ENCODE measurements at regions not wholly inside any gene's neighbourhood (a gene's known extent, or its start where the extent isn't known, plus 50 kb on each side); places are given as distances from the start of the nearest gene placed in this dataset.

GRCh38 chr20:63098195-63098810, 91.5 kb upstream of the BHLHE23 start:
- TF ChIP-seq CTCF (IDR thresholded peaks at IDR 0.05; ENCODE audit: low read length, missing control alignments), result no peak
- H3K4me3 ChIP-seq (replicated peaks; ENCODE audit: low read depth, low read length), result no peak overlapping the region

GRCh38 chr20:63097336-63097831, 90.6 kb upstream of the BHLHE23 start:
- TF ChIP-seq CTCF (IDR thresholded peaks at IDR 0.05; ENCODE audit: low read length, missing control alignments), result no peak
- no peak overlapping the region for H3K4me3 ChIP-seq (replicated peaks; ENCODE audit: low read depth, low read length)
- no peak for DNase-seq (ENCODE audit: low read depth)

More at GRCh38 chr20:63098195-63098810, 91.5 kb upstream of the BHLHE23 start:
- DNase-seq (ENCODE audit: low read depth), result no peak

GRCh38 chr20:63096681-63097335, 90.0 kb upstream of the BHLHE23 start:
- no peak for DNase-seq (ENCODE audit: low read depth)
- no peak for TF ChIP-seq CTCF (IDR thresholded peaks at IDR 0.05; ENCODE audit: low read length, missing control alignments)
- H3K4me3 ChIP-seq (replicated peaks; ENCODE audit: low read depth, low read length), result no peak overlapping the region

GRCh38 chr20:63095718-63096654, 89.2 kb upstream of the BHLHE23 start:
- TF ChIP-seq CTCF (IDR thresholded peaks at IDR 0.05; ENCODE audit: low read length, missing control alignments), result no peak
- no peak overlapping the region for H3K4me3 ChIP-seq (replicated peaks; ENCODE audit: low read depth, low read length)
- no peak for DNase-seq (ENCODE audit: low read depth)

GRCh38 chr20:63094767-63095499, 88.2 kb upstream of the BHLHE23 start:
- DNase-seq (ENCODE audit: low read depth), result no peak
- H3K4me3 ChIP-seq (replicated peaks; ENCODE audit: low read depth, low read length), result no peak overlapping the region
- TF ChIP-seq CTCF (IDR thresholded peaks at IDR 0.05; ENCODE audit: low read length, missing control alignments), result no peak

- DNase-seq (ENCODE audit: low read depth), result no peak
- H3K4me3 ChIP-seq (replicated peaks; ENCODE audit: low read depth, low read length), result no peak overlapping the region
- TF ChIP-seq CTCF (IDR thresholded peaks at IDR 0.05; ENCODE audit: low read length, missing control alignments), result no peak
Observed at GRCh38 chr20:63093966-63094766, 87.4 kb upstream of the BHLHE23 start.
